ENCODE measurements at regions not wholly inside any gene's neighbourhood (a gene's known extent, or its start where the extent isn't known, plus 50 kb on each side); places are given as distances from the start of the nearest gene placed in this dataset.
A peak's percentile ranks its signal among the peaks of the same experiment; 100 is the strongest.

GRCh38 chr7:12119620-12120303, 91.3 kb upstream of the TMEM106B start:
- FAIRE-seq (no peak), DNase-seq (ENCODE audit: insufficient read length, low spot score) (no peak)

GRCh38 chr7:12120632-12121031, 90.5 kb upstream of the TMEM106B start:
- no peak for FAIRE-seq
- no peak for DNase-seq (ENCODE audit: insufficient read length, low spot score)

GRCh38 chr7:12123172-12123571, 87.9 kb upstream of the TMEM106B start:
- no peak for FAIRE-seq
- DNase-seq (ENCODE audit: insufficient read length, low spot score): no peak

- FAIRE-seq (no peak), DNase-seq (ENCODE audit: insufficient read length, low spot score) (no peak)
Observed at GRCh38 chr7:12124028-12124427, 87.1 kb upstream of the TMEM106B start.

GRCh38 chr7:12127455-12127854, 83.6 kb upstream of the TMEM106B start:
- DNase-seq (ENCODE audit: insufficient read length, low spot score) (no peak), FAIRE-seq (no peak)

GRCh38 chr7:12130609-12131008, 80.5 kb upstream of the TMEM106B start:
- DNase-seq (ENCODE audit: insufficient read length, low spot score): peak; percentile 25
- FAIRE-seq: no peak

GRCh38 chr7:12131122-12131521, 80.0 kb upstream of the TMEM106B start:
- FAIRE-seq: no peak
- no peak for DNase-seq (ENCODE audit: insufficient read length, low spot score)

- no peak for DNase-seq (ENCODE audit: insufficient read length, low spot score)
- no peak for FAIRE-seq
Observed at GRCh38 chr7:12133865-12134264, 77.2 kb upstream of the TMEM106B start.

GRCh38 chr7:12136523-12136922, 74.6 kb upstream of the TMEM106B start:
- DNase-seq (ENCODE audit: insufficient read length, low spot score) (no peak), FAIRE-seq (no peak)

GRCh38 chr7:12137283-12137682, 73.8 kb upstream of the TMEM106B start:
- no peak for DNase-seq (ENCODE audit: insufficient read length, low spot score)
- no peak for FAIRE-seq

- no peak for DNase-seq (ENCODE audit: insufficient read length, low spot score)
- FAIRE-seq: no peak
Observed at GRCh38 chr7:12138421-12138820, 72.7 kb upstream of the TMEM106B start.

GRCh38 chr7:12139416-12139815, 71.7 kb upstream of the TMEM106B start:
- DNase-seq (ENCODE audit: insufficient read length, low spot score) (no peak), FAIRE-seq (no peak)

GRCh38 chr7:12146813-12147212, 64.3 kb upstream of the TMEM106B start:
- DNase-seq (ENCODE audit: insufficient read length, low spot score): no peak
- FAIRE-seq: no peak

- DNase-seq (ENCODE audit: insufficient read length, low spot score): no peak
- FAIRE-seq: no peak
Observed at GRCh38 chr7:12152196-12152918, 58.7 kb upstream of the TMEM106B start.

GRCh38 chr7:12154119-12154518, 57.0 kb upstream of the TMEM106B start:
- FAIRE-seq (no peak), DNase-seq (ENCODE audit: insufficient read length, low spot score) (no peak)

GRCh38 chr7:12157517-12157916, 53.6 kb upstream of the TMEM106B start:
- no peak for DNase-seq (ENCODE audit: insufficient read length, low spot score)
- FAIRE-seq: no peak

- DNase-seq (ENCODE audit: insufficient read length, low spot score) (peak; percentile 8), FAIRE-seq (no peak)
Observed at GRCh38 chr7:12158334-12159060, 52.6 kb upstream of the TMEM106B start.

GRCh38 chr7:12161146-12161545, 49.9 kb upstream of the TMEM106B start:
- FAIRE-seq (no peak), DNase-seq (ENCODE audit: insufficient read length, low spot score) (no peak)

All from HTR-8/SVneo (cell line).